GM18517 (cell line): ENCODE measurements at regions not wholly inside any gene's neighbourhood (a gene's known extent, or its start where the extent isn't known, plus 50 kb on each side); places are given as distances from the start of the nearest gene placed in this dataset.

Experiments used
- ATAC-seq: cut with Tn5 transposase; IDR thresholded peaks from one replicate; pipeline ENCODE4 v1.9.1; 2021; ENCODE audit warnings: mild to moderate bottlenecking, moderate library complexity; ENCODE audit not compliant: unreplicated experiment

GRCh38 chr12:115207216-115207915 lies 523.4 kb upstream of the TBX3 start:
- no peak for ATAC-seq

GRCh38 chr12:115206801-115207200 lies 522.8 kb upstream of the TBX3 start:
- no peak for ATAC-seq

- no peak for ATAC-seq
These were observed 521.9 kb upstream of the TBX3 start for GRCh38 chr12:115205755-115206308.

GRCh38 chr12:115204957-115205754 lies 521.2 kb upstream of the TBX3 start:
- no peak for ATAC-seq

GRCh38 chr12:115203701-115204100 lies 519.7 kb upstream of the TBX3 start:
- no peak for ATAC-seq

- ATAC-seq: no peak
These were observed 518.0 kb upstream of the TBX3 start for GRCh38 chr12:115201966-115202365.

- ATAC-seq: no peak
These were observed 515.9 kb upstream of the TBX3 start for GRCh38 chr12:115199831-115200230.

- ATAC-seq: no peak
These were observed 510.9 kb upstream of the TBX3 start for GRCh38 chr12:115194857-115195256.

- ATAC-seq: no peak
These were observed 510.5 kb upstream of the TBX3 start for GRCh38 chr12:115194448-115194847.

- ATAC-seq: no peak
These were observed 507.4 kb upstream of the TBX3 start for GRCh38 chr12:115191342-115191741.

GRCh38 chr12:115190010-115190770 lies 506.2 kb upstream of the TBX3 start:
- no peak for ATAC-seq

GRCh38 chr12:115185506-115185905 lies 501.5 kb upstream of the TBX3 start:
- no peak for ATAC-seq

- ATAC-seq: no peak
These were observed 499.8 kb upstream of the TBX3 start for GRCh38 chr12:115183752-115184151.

- ATAC-seq: no peak
These were observed 493.9 kb upstream of the TBX3 start for GRCh38 chr12:115177899-115178298.

- no peak for ATAC-seq
These were observed 492.9 kb upstream of the TBX3 start for GRCh38 chr12:115176741-115177400.

- no peak for ATAC-seq
These were observed 490.9 kb upstream of the TBX3 start for GRCh38 chr12:115174920-115175319.

GRCh38 chr12:115172521-115172920 lies 488.5 kb upstream of the TBX3 start:
- no peak for ATAC-seq

GRCh38 chr12:115169981-115170380 lies 486.0 kb upstream of the TBX3 start:
- no peak for ATAC-seq

GRCh38 chr12:115166698-115167315 lies 482.8 kb upstream of the TBX3 start:
- ATAC-seq: no peak

GRCh38 chr12:115163710-115164109 lies 479.7 kb upstream of the TBX3 start:
- ATAC-seq: no peak
